IPS-20b (cell line): ENCODE measurements at regions not wholly inside any gene's neighbourhood (a gene's known extent, or its start where the extent isn't known, plus 50 kb on each side); places are given as distances from the start of the nearest gene placed in this dataset.

ENCODE experiments used
- H3K27ac ChIP-seq: one replicate; pipeline ENCODE4 v1.5.1; 2013; ENCODE audit warnings: low read length
- H3K27me3 ChIP-seq: 2 replicates; pipeline ENCODE4 v1.6.1; 2013; ENCODE audit warnings: mild to moderate bottlenecking, low read length, inconsistent platforms; ENCODE audit not compliant: insufficient read depth
- H3K36me3 ChIP-seq: 2 replicates; pipeline ENCODE4 v1.6.1; 2013; ENCODE audit warnings: low read depth, mild to moderate bottlenecking, inconsistent platforms, low read length, moderate library complexity; ENCODE audit not compliant: insufficient read depth
- H3K4me1 ChIP-seq: 2 replicates; pipeline ENCODE4 v1.6.1; 2013; ENCODE audit warnings: mild to moderate bottlenecking, control low read depth, inconsistent platforms, low read length, moderate library complexity; ENCODE audit not compliant: insufficient read depth
- H3K4me3 ChIP-seq: 2 replicates; pipeline ENCODE4 v1.5.1; 2013; ENCODE audit warnings: mild to moderate bottlenecking, low read length, inconsistent platforms
- H3K9ac ChIP-seq: 2 replicates; pipeline ENCODE4 v1.6.1; 2013; ENCODE audit warnings: low read depth, mild to moderate bottlenecking, inconsistent platforms, low read length, moderate library complexity
- H3K9me3 ChIP-seq: 2 replicates; pipeline ENCODE4 v1.6.1; 2013; ENCODE audit warnings: mild to moderate bottlenecking, low read depth, low read length, inconsistent platforms; ENCODE audit not compliant: insufficient read depth

DNA sequence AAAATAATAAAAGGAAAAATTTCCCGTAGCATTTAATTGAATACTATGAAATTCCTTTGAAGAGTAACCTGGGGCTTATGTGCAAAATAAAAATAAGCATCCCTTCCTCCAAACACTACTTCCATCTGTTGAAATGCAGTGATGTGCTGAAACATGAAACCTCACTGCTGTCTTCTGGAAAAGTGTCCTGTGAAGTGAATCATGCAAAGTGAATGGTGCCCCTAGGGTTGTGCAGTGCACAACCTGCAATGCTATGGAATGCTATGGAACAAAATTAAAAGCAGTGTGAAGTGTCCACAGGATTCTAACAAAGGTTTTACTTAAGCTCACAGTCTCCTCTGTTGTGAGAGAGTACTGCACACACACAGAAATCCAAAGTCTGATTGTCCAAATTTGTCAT, 480.9 kb downstream of the ETV1 start:
- no peak overlapping the region for H3K27ac ChIP-seq

DNA sequence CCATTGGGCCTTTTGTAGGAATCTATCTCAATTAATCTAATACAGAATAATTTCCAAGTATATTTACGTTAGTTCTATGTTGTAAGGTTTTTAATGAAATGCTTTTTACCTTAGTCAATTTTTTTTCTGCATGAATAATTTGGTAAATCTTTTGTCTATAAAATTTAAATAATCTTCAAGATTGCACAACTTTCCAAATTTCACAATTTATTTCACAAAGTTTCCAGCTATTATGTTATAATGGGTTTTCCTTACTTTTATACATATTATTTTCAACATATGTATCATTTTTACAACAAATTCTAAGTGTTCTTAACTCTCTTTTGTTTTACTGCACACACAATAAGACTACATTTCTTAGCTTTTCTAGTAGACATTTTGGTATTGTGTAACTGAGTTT, 470.7 kb downstream of the ETV1 start:
- Histone ChIP-seq H3K4me3 (no peak overlapping the region), H3K27ac (no peak overlapping the region)

More for the DNA sequence above, 480.9 kb downstream of the ETV1 start:
- no peaks in the 10 kb centered on the region for H3K36me3 ChIP-seq
- H3K9ac ChIP-seq, result no peak overlapping the region
- peaks cover 13% of the 10 kb centered on the region; the same call in 1 of the 2 replicates for H3K9me3 ChIP-seq
- no peaks in the 10 kb centered on the region for H3K27me3 ChIP-seq
- no peaks in the 10 kb centered on the region for H3K4me1 ChIP-seq
- H3K4me3 ChIP-seq, result no peak overlapping the region

DNA sequence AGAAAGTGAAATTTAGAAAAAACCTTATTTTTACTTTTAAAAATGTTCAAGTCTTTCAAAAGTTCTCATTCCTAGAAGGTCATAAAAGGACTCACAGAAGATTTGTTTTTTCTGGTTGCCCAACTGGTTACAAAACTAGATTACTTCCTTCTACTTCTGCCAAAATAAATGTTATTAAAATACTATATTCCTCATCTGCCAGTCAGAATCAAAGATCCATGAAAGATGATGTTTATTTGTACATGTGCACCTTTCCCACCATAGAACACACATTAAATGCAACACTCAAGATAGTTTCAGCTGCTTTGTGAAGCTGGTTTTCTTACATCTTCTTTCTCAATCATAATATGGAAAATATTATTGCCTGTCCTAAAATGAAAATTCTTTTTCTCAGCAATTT, 465.4 kb downstream of the ETV1 start:
- H3K4me3 ChIP-seq, result no peak overlapping the region
- H3K9me3 ChIP-seq, result no peaks in the 10 kb centered on the region
- H3K9ac ChIP-seq, result no peak overlapping the region
- H3K27me3 ChIP-seq, result no peaks in the 10 kb centered on the region
- no peak overlapping the region for H3K27ac ChIP-seq
- no peaks in the 10 kb centered on the region for H3K4me1 ChIP-seq
- H3K36me3 ChIP-seq, result no peaks in the 10 kb centered on the region

More for the DNA sequence above, 470.7 kb downstream of the ETV1 start:
- no peaks in the 10 kb centered on the region for H3K4me1 ChIP-seq
- H3K36me3 ChIP-seq, result no peaks in the 10 kb centered on the region
- no peak overlapping the region for H3K9ac ChIP-seq
- no peaks in the 10 kb centered on the region for H3K27me3 ChIP-seq
- no peaks in the 10 kb centered on the region for H3K9me3 ChIP-seq

DNA sequence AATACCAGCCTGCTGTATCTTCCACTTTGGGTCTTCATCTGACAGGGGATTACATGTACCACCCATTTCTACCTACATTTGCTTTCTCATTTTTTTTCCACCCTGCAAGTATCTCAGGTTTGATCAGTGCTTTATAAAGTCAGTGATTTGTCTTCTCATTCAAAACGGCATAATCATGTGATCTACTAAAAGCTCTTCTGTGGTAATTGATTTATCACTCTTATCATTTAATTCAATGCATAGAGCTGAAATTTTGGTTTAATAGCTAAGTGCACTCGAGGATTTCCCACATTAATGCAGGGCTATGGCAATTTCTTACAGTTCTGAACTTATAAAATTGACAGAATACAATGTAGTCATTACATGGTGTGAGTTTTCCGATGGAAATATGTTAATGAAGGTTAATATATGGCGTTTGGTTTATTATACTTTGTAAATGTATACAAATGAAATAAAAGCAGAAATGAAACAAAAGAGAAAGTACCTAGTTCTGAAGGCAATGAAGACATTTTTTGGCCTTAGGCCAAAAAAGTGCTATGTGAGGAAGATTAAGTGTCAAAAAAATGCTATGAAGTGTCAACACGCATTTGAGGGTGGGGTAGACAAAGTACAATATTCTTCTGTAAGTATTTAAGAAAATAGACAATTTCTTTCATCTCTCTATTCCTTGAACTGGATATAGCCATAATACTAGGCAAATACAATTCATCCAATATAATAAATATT, 457.3 kb downstream of the ETV1 start:
- Histone ChIP-seq H3K9ac (no peak overlapping the region), H3K4me1 (peaks cover 7% of the 10 kb centered on the region; the same call in 1 of the 2 replicates), H3K9me3 (no peaks in the 10 kb centered on the region), H3K36me3 (no peaks in the 10 kb centered on the region), H3K4me3 (no peak overlapping the region), H3K27ac (no peak overlapping the region), H3K27me3 (no peaks in the 10 kb centered on the region)

DNA sequence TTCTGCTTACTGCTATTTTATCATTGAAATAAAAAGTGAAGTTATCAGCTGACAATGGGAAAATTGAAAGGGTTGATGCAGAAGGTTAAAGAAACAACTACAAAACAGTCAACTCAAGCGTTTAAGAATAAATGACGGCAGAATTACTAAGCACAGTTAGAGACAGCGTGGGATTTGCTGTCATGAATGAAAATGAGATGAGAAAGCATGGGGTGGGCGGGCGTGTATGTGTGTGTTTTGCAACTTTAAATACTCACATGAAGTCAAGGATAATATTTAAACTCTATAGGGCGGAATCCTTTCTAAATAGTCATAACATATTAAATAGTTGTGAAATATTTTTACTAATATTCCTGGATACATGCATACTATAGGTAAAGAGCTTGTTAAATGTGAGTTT, 450.8 kb downstream of the ETV1 start:
- Histone ChIP-seq H3K4me3 (no peak overlapping the region), H3K27me3 (no peaks in the 10 kb centered on the region), H3K27ac (no peak overlapping the region), H3K9ac (no peak overlapping the region), H3K36me3 (no peaks in the 10 kb centered on the region), H3K9me3 (no peaks in the 10 kb centered on the region), H3K4me1 (peaks cover 11% of the 10 kb centered on the region; the same call in 1 of the 2 replicates)

DNA sequence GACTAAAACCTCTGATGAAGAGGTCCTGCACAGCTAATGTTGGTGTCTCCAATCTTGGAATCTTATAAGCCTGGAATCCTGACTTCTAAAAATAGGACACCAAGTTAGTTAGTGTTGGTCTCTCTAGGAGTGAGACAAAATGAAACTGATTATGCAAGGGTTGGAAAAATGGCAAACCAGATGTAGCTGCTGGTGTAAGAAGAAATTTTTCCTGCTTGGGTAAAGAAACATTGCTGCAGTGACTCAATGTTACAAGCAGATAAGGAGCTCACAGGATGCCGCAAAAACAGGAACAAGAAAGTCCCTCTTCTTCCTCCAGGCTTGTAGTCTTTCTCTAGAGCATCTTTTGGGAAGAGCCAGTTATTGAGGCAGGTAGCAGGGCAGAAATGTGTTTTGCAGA, 449.0 kb downstream of the ETV1 start:
- Histone ChIP-seq H3K36me3 (no peaks in the 10 kb centered on the region), H3K4me1 (peaks cover 11% of the 10 kb centered on the region; the same call in 1 of the 2 replicates), H3K9me3 (no peaks in the 10 kb centered on the region), H3K9ac (no peak overlapping the region), H3K27ac (no peak overlapping the region), H3K4me3 (no peak overlapping the region), H3K27me3 (no peaks in the 10 kb centered on the region)

DNA sequence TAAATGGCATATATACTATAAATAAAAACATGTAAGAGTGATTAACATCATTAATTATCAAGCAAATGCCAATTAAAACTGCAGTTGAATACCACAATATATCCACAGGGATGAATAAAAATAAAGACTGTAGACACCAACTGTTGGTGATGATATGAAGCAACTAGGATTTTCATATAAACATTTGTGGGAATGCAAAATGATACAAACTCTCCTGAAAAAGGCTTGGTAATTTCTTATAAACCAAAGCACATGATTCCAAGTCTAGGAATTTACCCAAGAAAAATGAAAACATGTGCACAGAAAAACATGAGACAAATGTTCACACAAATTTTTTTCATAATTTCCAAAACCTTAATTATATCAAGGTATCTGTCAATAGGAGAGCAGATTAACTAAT, 448.1 kb downstream of the ETV1 start:
- Histone ChIP-seq H3K36me3 (no peaks in the 10 kb centered on the region), H3K27me3 (no peaks in the 10 kb centered on the region), H3K4me1 (peaks cover 11% of the 10 kb centered on the region; the same call in 1 of the 2 replicates), H3K4me3 (no peak overlapping the region), H3K27ac (no peak overlapping the region), H3K9ac (no peak overlapping the region), H3K9me3 (no peaks in the 10 kb centered on the region)

DNA sequence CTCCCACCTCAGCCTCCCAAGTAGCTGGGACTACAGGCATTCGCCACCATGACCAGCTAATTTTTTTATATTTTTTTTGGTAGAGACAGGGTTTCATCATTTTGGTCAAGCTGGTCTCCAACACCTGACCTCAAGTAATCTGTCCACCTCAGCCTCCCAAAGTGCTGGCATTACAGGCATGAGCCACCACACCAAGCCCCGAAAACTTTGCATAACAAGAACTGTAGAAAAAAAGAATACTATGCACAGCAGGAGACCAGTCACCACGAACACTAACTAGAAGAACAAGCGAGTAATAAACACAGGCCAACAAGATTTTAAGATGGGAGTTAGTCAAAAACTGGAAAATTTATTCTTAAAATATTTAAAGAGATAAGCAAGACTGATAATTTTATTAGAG, 447.0 kb downstream of the ETV1 start:
- H3K9ac ChIP-seq, result no peak overlapping the region
- no peak overlapping the region for H3K27ac ChIP-seq
- peaks cover 11% of the 10 kb centered on the region; the same call in 1 of the 2 replicates for H3K4me1 ChIP-seq
- no peaks in the 10 kb centered on the region for H3K9me3 ChIP-seq
- H3K4me3 ChIP-seq, result no peak overlapping the region
- no peaks in the 10 kb centered on the region for H3K36me3 ChIP-seq
- H3K27me3 ChIP-seq, result no peaks in the 10 kb centered on the region

DNA sequence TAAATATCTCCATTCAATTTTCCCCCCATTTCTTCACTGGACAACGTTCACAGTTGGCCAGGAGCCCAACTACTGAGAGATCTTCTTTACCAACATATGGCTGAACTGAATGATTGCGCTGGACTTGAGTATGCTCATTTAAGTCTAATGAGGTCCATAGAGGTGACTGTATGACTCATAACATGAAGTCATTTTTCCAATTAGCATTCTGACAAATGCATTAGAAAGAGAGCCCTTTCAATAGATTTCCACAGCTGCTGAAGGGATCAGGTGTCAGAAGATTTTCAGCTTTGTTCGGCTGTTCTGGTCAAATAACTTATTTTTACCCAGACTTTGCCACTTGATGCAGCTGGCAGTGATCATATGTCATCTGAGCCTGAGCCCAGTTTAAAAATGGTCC, 438.0 kb downstream of the ETV1 start:
- no peaks in the 10 kb centered on the region for H3K9me3 ChIP-seq
- H3K4me3 ChIP-seq, result no peak overlapping the region
- no peaks in the 10 kb centered on the region for H3K4me1 ChIP-seq
- H3K36me3 ChIP-seq, result no peaks in the 10 kb centered on the region
- no peaks in the 10 kb centered on the region for H3K27me3 ChIP-seq
- H3K9ac ChIP-seq, result no peak overlapping the region
- no peak overlapping the region for H3K27ac ChIP-seq

DNA sequence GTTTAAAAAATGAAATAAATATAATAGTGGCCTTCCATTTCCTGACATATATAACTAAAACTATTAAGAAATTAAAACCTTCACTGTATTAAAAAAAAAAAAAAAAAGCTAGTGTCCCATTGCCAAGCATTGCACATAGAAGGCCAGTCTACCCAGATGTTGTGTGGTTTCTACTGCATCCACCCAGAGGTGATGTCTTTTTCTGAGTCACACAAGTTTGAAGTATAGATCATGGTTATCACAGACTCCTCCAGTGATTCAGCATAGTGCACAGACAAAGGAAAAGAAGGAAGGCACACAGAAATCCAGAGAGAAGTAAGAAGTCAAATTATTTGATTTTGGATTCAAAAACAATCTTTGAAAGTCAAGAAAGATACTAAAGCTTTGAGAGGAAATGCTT, 429.0 kb downstream of the ETV1 start:
- Histone ChIP-seq H3K9me3 (no peaks in the 10 kb centered on the region), H3K4me3 (no peak overlapping the region), H3K27ac (no peak overlapping the region), H3K36me3 (no peaks in the 10 kb centered on the region), H3K27me3 (no peaks in the 10 kb centered on the region), H3K9ac (no peak overlapping the region), H3K4me1 (no peaks in the 10 kb centered on the region)

DNA sequence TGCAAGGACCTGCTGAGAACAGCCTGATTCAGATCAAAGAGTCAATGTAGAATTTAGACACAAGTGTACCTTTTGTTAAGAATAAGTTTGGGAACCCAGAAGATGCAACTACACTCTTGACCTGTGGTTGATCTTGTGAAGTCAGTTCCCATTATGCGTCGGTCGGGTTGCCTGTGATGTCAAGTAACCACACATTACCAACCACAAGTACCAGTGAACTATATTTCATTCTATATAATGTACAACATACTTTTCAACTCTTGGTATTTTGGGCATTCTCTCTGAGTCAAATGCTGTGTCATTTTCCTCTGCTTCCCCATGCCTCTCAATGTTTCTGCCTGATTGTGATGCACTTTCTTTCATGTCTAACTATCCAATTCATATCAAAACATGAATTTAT, 426.2 kb downstream of the ETV1 start:
- Histone ChIP-seq H3K4me3 (no peak overlapping the region), H3K9me3 (no peaks in the 10 kb centered on the region), H3K27me3 (no peaks in the 10 kb centered on the region), H3K27ac (no peak overlapping the region), H3K9ac (no peak overlapping the region), H3K4me1 (no peaks in the 10 kb centered on the region), H3K36me3 (no peaks in the 10 kb centered on the region)

DNA sequence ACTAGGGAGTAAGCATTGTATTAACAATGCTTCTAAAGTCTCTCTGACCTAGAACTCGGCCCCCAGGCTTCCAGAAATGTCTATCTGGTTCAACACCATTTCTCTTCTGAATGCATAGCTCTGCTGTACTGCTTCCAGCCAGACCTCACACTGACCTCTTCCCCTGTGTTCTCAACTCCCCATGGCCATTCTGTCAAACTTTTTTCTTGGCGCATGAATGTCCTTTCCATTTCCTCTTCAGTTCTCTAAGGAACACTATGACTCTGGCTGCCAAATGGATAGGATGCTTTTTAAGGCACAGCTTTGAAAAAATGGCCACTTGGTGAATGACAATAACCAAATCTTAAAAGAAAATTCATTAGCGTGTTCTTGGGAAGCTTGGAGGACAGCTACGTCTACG, 425.8 kb downstream of the ETV1 start:
- Histone ChIP-seq H3K4me1 (no peaks in the 10 kb centered on the region), H3K9me3 (no peaks in the 10 kb centered on the region), H3K27ac (no peak overlapping the region), H3K4me3 (no peak overlapping the region), H3K36me3 (no peaks in the 10 kb centered on the region), H3K9ac (no peak overlapping the region), H3K27me3 (no peaks in the 10 kb centered on the region)
